Natural killer cell (primary cell): ENCODE measurements at regions not wholly inside any gene's neighbourhood (a gene's known extent, or its start where the extent isn't known, plus 50 kb on each side); places are given as distances from the start of the nearest gene placed in this dataset.

ENCODE experiments used
- ATAC-seq, 3 donors: fragments of 150-1000 bp in 2 of 3; fragments of 200-7000 bp in 1 of 3; cut with Tn5 transposase; 1 replicate in 1 of 3; 2 replicates in 2 of 3; pipeline ENCODE4 v1.10.0; 2021; ENCODE audit warnings: mild to moderate bottlenecking in 2 of 3, moderate library complexity in 2 of 3
- DNase-seq, 2 donors: peaks; one replicate each; pipeline versions ENCODE4 v3.0.0 to v3.0.0-alpha.2; 2013 to 2021; ENCODE audit warnings: mixed read lengths in 1 of 2
- H3K27ac ChIP-seq: one replicate; pipeline ENCODE4 v1.5.1; 2013; ENCODE audit warnings: mild to moderate bottlenecking, low read length
- H3K27me3 ChIP-seq: one replicate; pipeline ENCODE4 v1.6.1; 2013; ENCODE audit warnings: low read length; ENCODE audit not compliant: control insufficient read depth, insufficient read depth
- H3K36me3 ChIP-seq: one replicate; pipeline ENCODE4 v1.6.1; 2013; ENCODE audit warnings: low read length; ENCODE audit not compliant: control insufficient read depth, insufficient read depth
- H3K4me1 ChIP-seq: one replicate; pipeline ENCODE4 v1.6.1; 2013; ENCODE audit warnings: low read length; ENCODE audit not compliant: control insufficient read depth, insufficient read depth
- H3K4me3 ChIP-seq: one replicate; pipeline ENCODE4 v1.5.1; 2013; ENCODE audit warnings: low read length
- H3K9me3 ChIP-seq: one replicate; pipeline ENCODE4 v1.6.1; 2013; ENCODE audit warnings: low read length; ENCODE audit not compliant: control insufficient read depth, insufficient read depth
- H3K27ac Mint-ChIP-seq, 2 donors: one replicate each; pipeline ENCODE4 v1.8.0; 2022; ENCODE audit warnings: mild to moderate bottlenecking in 2 of 2, mixed read lengths in 2 of 2, moderate library complexity in 1 of 2
- H3K27me3 Mint-ChIP-seq, 2 donors: one replicate each; pipeline ENCODE4 v1.8.0; 2022; ENCODE audit warnings: low read depth in 2 of 2, mixed read lengths in 2 of 2
- H3K36me3 Mint-ChIP-seq: one replicate; pipeline ENCODE4 v1.8.0; 2022; ENCODE audit warnings: mixed read lengths
- H3K4me1 Mint-ChIP-seq, 2 donors: one replicate each; pipeline ENCODE4 v1.8.0; 2022; ENCODE audit warnings: mixed read lengths in 2 of 2
- H3K4me3 Mint-ChIP-seq: one replicate; pipeline ENCODE4 v1.8.0; 2022; ENCODE audit warnings: mild to moderate bottlenecking, moderate library complexity, mixed read lengths
- H3K9me3 Mint-ChIP-seq, 2 donors: one replicate each; pipeline ENCODE4 v1.8.0; 2022; ENCODE audit warnings: mixed read lengths in 2 of 2
- WGBS: methylation state at CpG from one replicate; pipeline ENCODE4 v1.1.7; 2013; ENCODE audit warnings: missing lambda C conversion rate; ENCODE audit not compliant: insufficient coverage; 5-methylcytosine and 5-hydroxymethylcytosine counted together
- intact Hi-C: fragments of 100-400 bp; cut with micrococcal nuclease; formaldehyde crosslinking; loops from one replicate; pipeline ENCODE4 v1.14.2; 2022
- TF ChIP-seq, protein P1 (sequence below): fragments of 200-600 bp; IDR thresholded peaks from one replicate; pipeline ENCODE4 v1.8.0; 2022; ENCODE audit warnings: antibody characterized with exemption

DNA sequence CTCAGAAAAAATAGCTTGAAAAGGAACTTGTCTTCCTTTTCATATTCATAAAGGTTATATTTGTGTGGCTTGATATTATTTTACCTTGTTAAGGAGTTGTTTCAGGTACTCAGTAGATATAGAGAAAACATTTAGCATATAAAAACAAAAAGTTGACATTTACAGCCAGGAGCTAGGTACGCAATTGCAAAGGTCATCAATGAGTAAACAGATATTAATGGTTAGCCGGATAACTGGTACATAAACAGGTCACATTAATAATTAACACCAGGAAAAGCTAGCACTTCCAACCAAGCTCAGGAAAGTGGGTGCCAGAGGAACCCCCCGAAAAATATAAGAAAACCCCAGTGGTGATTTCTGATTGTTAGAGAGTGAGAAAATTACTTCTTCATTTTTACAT lies 146.6 kb upstream of the NR2F2 start:
- intact Hi-C loops: no loop called here
- no peak for DNase-seq
- no peak for ATAC-seq
- H3K36me3 ChIP-seq: no peaks in the 10 kb centered on the region
- TF ChIP-seq, protein P1, sequence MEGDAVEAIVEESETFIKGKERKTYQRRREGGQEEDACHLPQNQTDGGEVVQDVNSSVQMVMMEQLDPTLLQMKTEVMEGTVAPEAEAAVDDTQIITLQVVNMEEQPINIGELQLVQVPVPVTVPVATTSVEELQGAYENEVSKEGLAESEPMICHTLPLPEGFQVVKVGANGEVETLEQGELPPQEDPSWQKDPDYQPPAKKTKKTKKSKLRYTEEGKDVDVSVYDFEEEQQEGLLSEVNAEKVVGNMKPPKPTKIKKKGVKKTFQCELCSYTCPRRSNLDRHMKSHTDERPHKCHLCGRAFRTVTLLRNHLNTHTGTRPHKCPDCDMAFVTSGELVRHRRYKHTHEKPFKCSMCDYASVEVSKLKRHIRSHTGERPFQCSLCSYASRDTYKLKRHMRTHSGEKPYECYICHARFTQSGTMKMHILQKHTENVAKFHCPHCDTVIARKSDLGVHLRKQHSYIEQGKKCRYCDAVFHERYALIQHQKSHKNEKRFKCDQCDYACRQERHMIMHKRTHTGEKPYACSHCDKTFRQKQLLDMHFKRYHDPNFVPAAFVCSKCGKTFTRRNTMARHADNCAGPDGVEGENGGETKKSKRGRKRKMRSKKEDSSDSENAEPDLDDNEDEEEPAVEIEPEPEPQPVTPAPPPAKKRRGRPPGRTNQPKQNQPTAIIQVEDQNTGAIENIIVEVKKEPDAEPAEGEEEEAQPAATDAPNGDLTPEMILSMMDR: no peak
- Mint-ChIP-seq H3K36me3 (no peaks in the 10 kb centered on the region), H3K4me3 (no peak overlapping the region), H3K9me3 (no peaks in the 10 kb centered on the region), H3K4me1 (no peaks in the 10 kb centered on the region), H3K27me3 (peaks cover 19 to 64% of the 10 kb centered on the region in 2 donors), H3K27ac (no peak overlapping the region)
- no CpG with 5 or more reads among the region's 3 CpGs for WGBS
- H3K4me1 ChIP-seq: no peaks in the 10 kb centered on the region
- no peak overlapping the region for H3K27ac ChIP-seq
- no peaks in the 10 kb centered on the region for H3K9me3 ChIP-seq
- H3K27me3 ChIP-seq: no peaks in the 10 kb centered on the region
- no peak overlapping the region for H3K4me3 ChIP-seq

DNA sequence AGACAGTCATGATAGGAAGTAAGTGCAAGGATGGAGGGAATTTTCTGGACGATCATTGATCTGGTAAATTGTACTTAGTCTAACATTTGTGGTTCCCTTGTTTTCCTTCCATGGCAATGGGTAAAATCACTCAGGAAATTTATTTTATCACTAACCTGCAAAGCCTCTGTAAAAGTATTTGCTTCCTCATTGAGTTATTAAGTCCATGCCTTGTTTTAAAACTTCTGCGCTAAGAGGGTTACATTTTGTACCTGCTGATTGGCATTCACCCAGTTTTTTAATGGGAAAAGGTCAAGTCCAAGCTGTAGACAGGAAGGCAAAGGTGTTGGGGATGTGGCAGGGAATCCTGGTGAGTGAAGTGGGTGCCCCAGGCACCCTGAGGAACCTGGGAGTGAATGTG lies 146.2 kb upstream of the NR2F2 start:
- Histone ChIP-seq H3K27ac (no peak overlapping the region), H3K9me3 (no peaks in the 10 kb centered on the region), H3K27me3 (no peaks in the 10 kb centered on the region), H3K36me3 (no peaks in the 10 kb centered on the region), H3K4me3 (no peak overlapping the region), H3K4me1 (no peaks in the 10 kb centered on the region)
- ATAC-seq (no peak), DNase-seq (no peak)
- no peaks in the 10 kb centered on the region for H3K4me1 Mint-ChIP-seq
- H3K27me3 Mint-ChIP-seq: peaks cover 19 to 64% of the 10 kb centered on the region in 2 donors
- H3K27ac Mint-ChIP-seq: no peak overlapping the region
- no peak overlapping the region for H3K4me3 Mint-ChIP-seq
- H3K9me3 Mint-ChIP-seq: no peaks in the 10 kb centered on the region
- H3K36me3 Mint-ChIP-seq: no peaks in the 10 kb centered on the region
- intact Hi-C loops: no loop called here
- whole genome bisulfite sequencing: 84% methylated on average over 2 of the region's 2 CpGs
- TF ChIP-seq, protein P1: no peak

GRCh38 chr15:96186105-96186504 lies 144.4 kb upstream of the NR2F2 start:
- Histone ChIP-seq H3K4me1 (no peaks in the 10 kb centered on the region), H3K36me3 (no peaks in the 10 kb centered on the region), H3K27ac (no peak overlapping the region), H3K27me3 (no peaks in the 10 kb centered on the region), H3K9me3 (no peaks in the 10 kb centered on the region), H3K4me3 (no peak overlapping the region)
- Mint-ChIP-seq H3K4me1 (no peaks in the 10 kb centered on the region), H3K9me3 (no peaks in the 10 kb centered on the region), H3K27ac (no peak overlapping the region), H3K36me3 (no peaks in the 10 kb centered on the region), H3K4me3 (no peak overlapping the region), H3K27me3 (peaks cover 18 to 59% of the 10 kb centered on the region in 2 donors)
- TF ChIP-seq, protein P1: no peak
- intact Hi-C loops: no loop called here
- no peak for ATAC-seq
- no peak for DNase-seq
- WGBS: 98% methylated on average over 4 of the region's 4 CpGs
